HUES48 (cell line): ENCODE measurements at regions not wholly inside any gene's neighbourhood (a gene's known extent, or its start where the extent isn't known, plus 50 kb on each side); places are given as distances from the start of the nearest gene placed in this dataset.

Source experiments
- H3K27ac ChIP-seq: one replicate; pipeline ENCODE4 v1.7.0; 2013; ENCODE audit warnings: low read depth, low read length, inconsistent platforms
- H3K27me3 ChIP-seq: 2 replicates; pipeline ENCODE4 v1.6.1; 2013; ENCODE audit warnings: mild to moderate bottlenecking, low read length; ENCODE audit not compliant: control insufficient read depth, insufficient read depth
- H3K36me3 ChIP-seq: 2 replicates; pipeline ENCODE4 v1.6.1; 2013; ENCODE audit warnings: low read length; ENCODE audit not compliant: control insufficient read depth, insufficient read depth
- H3K4me1 ChIP-seq: 2 replicates; pipeline ENCODE4 v1.6.1; 2013; ENCODE audit warnings: mild to moderate bottlenecking, low read length; ENCODE audit not compliant: control insufficient read depth, insufficient read depth
- H3K4me3 ChIP-seq: 2 replicates; pipeline ENCODE4 v1.5.1; 2013; ENCODE audit warnings: mild to moderate bottlenecking, low read depth, low read length
- H3K9ac ChIP-seq: 2 replicates; pipeline ENCODE4 v1.6.1; 2013; ENCODE audit warnings: mild to moderate bottlenecking, low read depth, low read length, moderate library complexity
- H3K9me3 ChIP-seq: 2 replicates; pipeline ENCODE4 v1.6.1; 2013; ENCODE audit warnings: low read length; ENCODE audit not compliant: control insufficient read depth, insufficient read depth

DNA sequence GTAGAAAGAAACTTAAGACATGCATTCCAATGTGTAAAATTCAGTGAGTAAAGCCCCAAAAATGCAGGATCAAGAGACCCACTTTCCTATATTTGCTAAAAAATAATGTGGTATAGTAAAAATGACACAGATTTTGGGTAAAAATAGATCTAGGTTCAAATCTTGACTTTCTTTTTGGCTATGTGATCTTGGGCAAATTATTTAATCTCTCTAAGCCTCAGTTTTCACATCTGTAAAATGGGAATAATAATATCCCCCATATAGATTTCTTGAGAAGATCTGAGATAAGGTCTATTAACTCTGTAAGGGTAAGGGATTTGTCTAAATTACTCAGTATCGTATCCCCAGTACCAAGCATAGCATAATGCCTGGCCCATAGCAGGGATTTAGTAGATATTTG lies 172.3 kb downstream of the CARTPT start:
- peaks cover 6% of the 10 kb centered on the region; the same call in 1 of the 2 replicates for H3K9me3 ChIP-seq
- H3K27me3 ChIP-seq, result no peaks in the 10 kb centered on the region
- H3K9ac ChIP-seq, result no peak overlapping the region
- H3K27ac ChIP-seq, result no peak overlapping the region
- no peak overlapping the region for H3K4me3 ChIP-seq
- H3K36me3 ChIP-seq, result no peaks in the 10 kb centered on the region
- no peaks in the 10 kb centered on the region for H3K4me1 ChIP-seq

DNA sequence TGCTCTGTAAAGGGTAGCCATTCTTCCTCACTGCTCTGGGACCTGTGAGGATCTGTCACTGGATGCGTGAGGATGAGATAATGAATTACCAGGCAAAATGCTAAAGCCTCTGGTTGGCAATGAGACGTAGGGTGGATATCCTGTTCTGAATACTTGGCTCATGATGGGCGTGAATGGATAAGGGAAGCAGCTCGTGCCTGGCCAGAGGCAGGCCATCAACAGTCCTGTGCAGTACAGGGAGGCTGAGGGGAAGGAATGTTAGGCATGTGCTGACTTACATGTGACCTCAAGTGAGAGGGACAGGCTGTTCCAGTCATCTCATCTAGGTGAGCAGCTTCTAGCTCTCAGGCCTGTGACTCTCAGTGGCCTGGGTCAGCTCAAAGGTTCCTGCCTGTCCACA lies 172.8 kb downstream of the CARTPT start:
- Histone ChIP-seq H3K27ac (no peak overlapping the region), H3K4me3 (no peak overlapping the region), H3K36me3 (no peaks in the 10 kb centered on the region), H3K27me3 (no peaks in the 10 kb centered on the region), H3K9ac (no peak overlapping the region), H3K9me3 (peaks cover 6% of the 10 kb centered on the region; the same call in 1 of the 2 replicates), H3K4me1 (no peaks in the 10 kb centered on the region)

DNA sequence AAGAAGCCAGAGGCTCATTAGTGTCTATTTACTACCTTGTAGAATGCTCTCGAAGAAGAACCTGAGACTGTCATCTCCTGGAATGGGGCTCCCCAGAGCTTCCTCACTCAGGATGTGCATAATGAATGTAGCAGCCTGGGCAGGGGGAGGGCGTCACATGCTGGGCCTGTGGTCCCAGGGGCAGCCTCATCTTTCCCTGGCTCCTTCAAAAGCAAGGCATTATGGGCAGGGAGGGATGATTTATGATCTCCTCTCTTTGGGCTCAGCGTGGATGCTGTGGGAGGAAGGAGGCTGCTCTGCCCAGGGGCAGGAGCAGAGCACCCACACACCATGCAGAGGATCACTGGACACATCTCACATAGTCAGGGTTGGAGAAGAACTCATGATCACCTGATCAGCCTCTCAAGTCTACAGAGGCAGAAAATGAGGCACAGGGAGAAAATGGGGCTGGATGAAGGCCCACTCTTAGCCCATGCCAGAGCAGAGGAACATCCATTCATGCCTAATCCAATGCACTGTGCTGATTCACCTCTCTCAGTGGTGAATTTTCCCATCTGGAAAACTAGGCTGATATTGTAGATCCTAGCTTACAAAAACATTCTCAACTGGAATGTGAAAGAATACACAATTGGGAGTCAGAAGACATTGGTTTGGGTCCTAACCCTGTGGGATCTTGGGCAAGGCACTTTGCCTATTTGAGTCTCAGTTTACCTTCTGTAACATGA lies 173.7 kb downstream of the CARTPT start:
- Histone ChIP-seq H3K4me1 (no peaks in the 10 kb centered on the region), H3K4me3 (no peak overlapping the region), H3K27me3 (no peaks in the 10 kb centered on the region), H3K9ac (no peak overlapping the region), H3K9me3 (no peaks in the 10 kb centered on the region), H3K36me3 (no peaks in the 10 kb centered on the region), H3K27ac (no peak overlapping the region)

DNA sequence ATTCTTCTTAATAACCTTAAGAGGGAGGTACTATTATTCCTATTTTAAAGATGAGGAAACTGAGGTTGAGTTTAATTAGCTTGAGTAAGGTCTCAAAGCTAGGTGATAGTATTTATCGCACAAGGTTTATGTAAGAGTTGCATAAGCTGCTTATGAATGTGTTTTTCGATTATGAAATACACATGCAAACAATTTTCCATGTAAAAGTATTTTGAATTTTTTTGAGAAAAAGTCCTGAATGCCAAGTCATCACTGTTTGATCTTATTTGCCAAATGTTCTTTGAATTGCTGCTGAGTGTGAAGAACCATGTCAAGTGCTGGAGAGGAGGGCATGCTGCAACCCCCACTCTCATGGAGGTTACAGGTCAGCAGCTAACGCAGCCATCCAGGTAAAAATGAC lies 174.4 kb downstream of the CARTPT start:
- Histone ChIP-seq H3K27ac (no peak overlapping the region), H3K9me3 (no peaks in the 10 kb centered on the region), H3K36me3 (no peaks in the 10 kb centered on the region), H3K9ac (no peak overlapping the region), H3K4me3 (no peak overlapping the region), H3K4me1 (no peaks in the 10 kb centered on the region), H3K27me3 (no peaks in the 10 kb centered on the region)

DNA sequence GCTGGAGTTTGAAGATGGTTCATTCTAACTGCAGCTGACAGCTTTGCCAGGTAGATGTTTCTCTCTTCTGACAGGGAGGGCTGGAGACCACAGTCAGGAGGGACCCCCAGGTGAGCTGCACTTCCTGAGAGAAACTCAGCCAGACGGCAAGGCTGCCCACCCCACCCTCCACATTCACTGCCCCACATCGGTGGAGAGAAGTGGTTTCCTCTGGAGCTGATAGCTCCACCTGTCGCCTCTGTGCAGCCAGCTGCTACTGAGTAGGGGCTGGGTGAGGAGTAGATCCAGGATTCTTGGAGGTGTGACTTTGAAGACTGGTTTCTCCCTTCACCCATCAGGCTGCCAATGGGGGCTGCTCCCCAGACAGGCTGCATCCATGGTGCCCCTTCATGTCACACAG lies 175.0 kb downstream of the CARTPT start:
- Histone ChIP-seq H3K27ac (no peak overlapping the region), H3K9me3 (no peaks in the 10 kb centered on the region), H3K27me3 (no peaks in the 10 kb centered on the region), H3K36me3 (no peaks in the 10 kb centered on the region), H3K9ac (no peak overlapping the region), H3K4me3 (no peak overlapping the region), H3K4me1 (no peaks in the 10 kb centered on the region)

DNA sequence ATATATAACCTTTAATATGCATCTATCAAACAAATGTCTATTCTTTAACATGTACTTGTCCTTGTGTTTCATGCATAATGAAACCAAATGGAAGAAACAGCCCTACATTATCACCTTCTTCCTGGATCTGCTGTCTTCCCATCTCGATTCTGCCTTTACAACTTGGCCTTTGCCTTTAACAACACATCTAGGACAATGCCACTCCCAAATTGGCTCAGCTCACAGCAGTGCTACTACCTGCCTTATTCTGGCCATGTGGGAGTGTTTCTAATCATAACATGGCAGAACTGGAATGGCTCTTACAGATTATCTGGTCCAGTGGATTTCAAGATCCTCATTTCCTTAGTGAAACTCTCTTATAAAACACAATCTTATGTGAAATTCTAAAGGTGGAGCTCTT lies 176.5 kb downstream of the CARTPT start:
- no peaks in the 10 kb centered on the region for H3K27me3 ChIP-seq
- no peak overlapping the region for H3K4me3 ChIP-seq
- H3K4me1 ChIP-seq, result no peaks in the 10 kb centered on the region
- H3K36me3 ChIP-seq, result no peaks in the 10 kb centered on the region
- H3K9ac ChIP-seq, result no peak overlapping the region
- no peak overlapping the region for H3K27ac ChIP-seq
- H3K9me3 ChIP-seq, result no peaks in the 10 kb centered on the region

DNA sequence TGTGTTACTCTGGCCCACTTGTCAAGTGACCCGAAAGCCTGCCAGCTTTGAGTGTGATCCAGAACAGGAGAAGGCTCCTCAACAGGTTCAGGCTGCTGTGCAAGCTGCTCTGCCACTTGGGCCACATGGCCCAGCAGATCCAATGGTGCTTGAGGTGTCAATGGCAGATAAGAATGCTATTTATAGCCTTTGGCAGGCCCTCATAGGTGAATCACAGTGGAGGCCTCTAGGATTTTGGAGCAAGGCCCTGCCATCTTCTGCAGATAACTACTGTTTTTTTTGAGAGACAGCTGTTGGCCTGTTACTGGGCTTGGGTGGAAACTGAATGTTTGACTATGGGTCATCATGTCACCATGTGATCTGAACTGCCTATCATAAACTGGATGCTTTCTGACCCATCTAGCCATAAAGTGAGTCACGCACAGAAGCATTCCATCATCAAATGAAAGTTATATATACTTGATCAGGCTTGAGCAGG lies 180.8 kb downstream of the CARTPT start:
- Histone ChIP-seq H3K36me3 (no peaks in the 10 kb centered on the region), H3K27me3 (no peaks in the 10 kb centered on the region), H3K4me3 (no peak overlapping the region), H3K4me1 (no peaks in the 10 kb centered on the region), H3K9ac (no peak overlapping the region), H3K27ac (no peak overlapping the region), H3K9me3 (no peaks in the 10 kb centered on the region)

DNA sequence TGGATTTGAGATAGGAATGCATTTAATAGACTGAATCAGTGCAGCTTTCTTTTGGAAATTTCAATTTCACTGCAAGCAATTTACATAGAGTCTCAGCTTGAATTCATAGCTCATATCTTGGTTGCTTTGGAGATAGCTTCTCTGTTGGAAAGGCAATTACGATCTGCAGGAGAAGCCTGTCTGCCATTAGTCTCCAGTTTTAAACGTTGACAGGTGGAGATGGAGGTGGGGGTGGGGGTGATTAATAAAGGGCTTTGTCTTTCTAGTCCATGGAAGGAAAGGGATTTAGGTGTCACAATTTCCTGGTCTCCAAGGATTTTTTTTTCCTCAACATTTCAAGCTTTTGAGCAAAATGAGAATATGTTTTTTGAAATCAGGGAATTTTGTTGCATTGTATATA lies 184.7 kb downstream of the CARTPT start:
- Histone ChIP-seq H3K4me3 (no peak overlapping the region), H3K4me1 (no peaks in the 10 kb centered on the region)

DNA sequence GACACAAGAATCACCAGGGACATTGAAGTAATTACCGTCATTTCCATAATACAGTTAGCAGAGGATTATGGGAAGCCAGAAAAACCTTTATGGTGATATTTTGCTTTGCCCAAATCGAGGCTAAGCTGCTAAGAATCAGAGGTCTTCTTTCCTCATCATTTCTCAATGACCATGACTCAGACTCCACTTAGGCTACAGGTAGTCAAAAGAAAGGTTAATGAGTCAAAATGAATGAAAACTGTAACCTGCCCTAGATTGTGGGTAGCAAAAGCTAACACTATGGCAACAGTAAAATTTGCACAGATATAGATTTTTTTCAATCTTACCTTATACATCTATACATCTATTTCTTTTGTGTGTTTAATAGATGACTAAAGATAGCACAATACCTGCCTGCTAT lies 185.8 kb downstream of the CARTPT start:
- 0 out of 2 replicates have a peak, but pooled peaks cover 5% of the 10 kb centered on the region for H3K9me3 ChIP-seq
- no peaks in the 10 kb centered on the region for H3K4me1 ChIP-seq
- H3K36me3 ChIP-seq, result no peaks in the 10 kb centered on the region
- no peak overlapping the region for H3K27ac ChIP-seq
- H3K27me3 ChIP-seq, result no peaks in the 10 kb centered on the region
- H3K4me3 ChIP-seq, result no peak overlapping the region
- H3K9ac ChIP-seq, result no peak overlapping the region

More for the DNA sequence above, 184.7 kb downstream of the CARTPT start:
- Histone ChIP-seq H3K27ac (no peak overlapping the region), H3K9me3 (0 out of 2 replicates have a peak, but pooled peaks cover 5% of the 10 kb centered on the region), H3K36me3 (no peaks in the 10 kb centered on the region), H3K27me3 (no peaks in the 10 kb centered on the region), H3K9ac (no peak overlapping the region)

DNA sequence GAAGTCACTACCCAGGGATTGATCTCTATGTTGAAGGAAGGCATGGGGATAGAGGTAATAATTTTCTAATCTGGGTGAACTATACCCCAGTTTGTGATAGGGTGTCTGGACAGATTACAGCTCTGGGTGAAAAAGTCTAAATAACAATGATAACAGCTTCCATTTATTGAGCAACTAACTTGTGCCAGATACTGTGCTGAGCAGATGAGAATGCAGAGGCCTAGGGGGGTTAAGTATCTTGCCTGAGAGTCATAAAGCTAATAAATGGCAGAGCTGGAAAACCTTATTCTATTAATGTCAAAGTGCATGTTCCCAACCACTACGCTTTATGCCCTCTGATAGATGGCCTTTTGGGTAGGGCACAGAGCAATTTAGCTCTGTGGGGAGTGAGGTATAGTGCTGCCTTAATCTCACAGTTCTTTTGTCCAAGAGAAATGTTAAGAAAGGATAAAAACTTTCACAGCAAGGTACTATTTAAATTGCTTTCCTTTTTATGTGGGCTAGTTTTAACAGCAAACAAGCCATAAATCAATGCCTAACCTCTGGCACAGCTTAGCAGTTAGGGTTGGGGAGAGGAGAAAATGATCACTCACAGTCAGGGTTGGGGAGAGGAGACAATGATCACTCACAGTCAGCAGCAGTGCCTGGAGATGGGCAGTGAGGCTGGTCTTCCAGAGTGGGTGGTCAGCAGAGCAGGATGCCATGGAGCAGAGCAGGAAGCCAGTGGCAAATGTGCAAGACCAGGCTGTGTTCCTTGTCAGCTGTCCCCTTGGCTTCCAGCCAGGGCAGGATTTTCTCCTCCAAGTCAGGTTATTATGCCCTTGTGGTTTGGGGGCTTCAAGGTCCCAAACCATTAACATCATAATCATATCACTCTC lies 187.0 kb downstream of the CARTPT start:
- Histone ChIP-seq H3K4me3 (no peak overlapping the region), H3K9ac (no peak overlapping the region), H3K36me3 (no peaks in the 10 kb centered on the region), H3K4me1 (no peaks in the 10 kb centered on the region), H3K27me3 (no peaks in the 10 kb centered on the region), H3K9me3 (0 out of 2 replicates have a peak, but pooled peaks cover 5% of the 10 kb centered on the region), H3K27ac (no peak overlapping the region)

DNA sequence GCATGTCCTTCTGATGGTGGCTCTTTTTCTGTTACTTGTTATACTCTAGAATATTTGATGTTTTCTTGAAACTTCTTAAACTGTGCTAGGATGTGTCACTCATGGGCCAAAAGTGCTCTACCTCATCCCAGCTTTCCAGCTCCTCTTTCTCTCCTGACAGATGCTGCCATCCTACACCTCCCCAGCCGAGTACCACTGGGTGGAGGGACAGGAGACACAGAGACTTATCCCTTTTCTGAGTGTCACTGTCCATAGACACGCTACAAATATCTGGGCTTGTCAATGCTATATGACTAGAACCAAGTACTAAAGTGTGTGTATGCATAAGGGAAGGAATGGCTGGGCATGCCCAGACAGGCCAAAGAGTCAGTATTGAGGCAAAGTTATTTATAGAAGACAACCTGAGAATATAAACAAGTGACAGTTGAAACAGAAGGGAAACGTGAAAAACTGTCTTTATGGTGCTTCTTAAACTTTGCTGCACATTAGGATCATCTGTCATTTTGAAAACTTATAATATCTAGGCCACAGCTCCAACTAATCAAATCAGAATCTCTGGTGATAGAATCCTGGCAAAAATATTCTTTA lies 188.0 kb downstream of the CARTPT start:
- H3K36me3 ChIP-seq, result no peaks in the 10 kb centered on the region
- no peaks in the 10 kb centered on the region for H3K4me1 ChIP-seq
- 0 out of 2 replicates have a peak, but pooled peaks cover 5% of the 10 kb centered on the region for H3K9me3 ChIP-seq
- H3K9ac ChIP-seq, result no peak overlapping the region
- H3K27me3 ChIP-seq, result no peaks in the 10 kb centered on the region
- H3K27ac ChIP-seq, result no peak overlapping the region
- H3K4me3 ChIP-seq, result no peak overlapping the region
